ENCODE measurements at regions not wholly inside any gene's neighbourhood (a gene's known extent, or its start where the extent isn't known, plus 50 kb on each side); places are given as distances from the start of the nearest gene placed in this dataset.

DNA sequence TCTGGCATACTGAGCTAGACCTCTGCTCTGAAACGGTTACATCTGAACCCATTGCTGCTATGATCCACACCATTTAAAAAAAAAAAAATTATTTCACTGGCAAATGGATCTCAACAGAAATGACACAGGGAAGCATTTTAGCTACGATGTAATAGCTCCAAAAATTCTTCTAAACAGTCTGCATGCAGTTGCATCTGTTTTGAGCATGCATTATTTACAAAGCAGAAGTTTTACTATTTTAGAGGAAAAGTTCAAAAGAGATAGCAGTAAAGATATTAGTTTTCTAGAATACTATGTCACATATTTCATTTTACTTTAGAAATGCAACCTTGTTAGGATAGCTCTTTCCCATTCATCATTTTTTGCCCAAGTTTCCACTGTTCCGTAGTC lies 265.7 kb downstream of the MEIS1 start:
- Histone ChIP-seq H3K27ac (ENCODE audit: low read depth, low read length) (no peak overlapping the region), H3K4me2 (ENCODE audit: low read length) (no peak overlapping the region), H3K9me2 (replicated peaks; ENCODE audit: control insufficient read depth, low read length) (no peaks in the 10 kb centered on the region), H3K4me1 (ENCODE audit: control insufficient read depth, low read length) (no peaks in the 10 kb centered on the region), H3K4me3 (ENCODE audit: low read length) (no peak overlapping the region), H3K79me2 (ENCODE audit: control insufficient read depth, low read length) (no peaks in the 10 kb centered on the region), H3K36me3 (ENCODE audit: control insufficient read depth, low read length) (no peaks in the 10 kb centered on the region), H3F3A (ENCODE audit: control insufficient read depth, insufficient read depth) (no peaks in the 10 kb centered on the region), H3K9me3 (ENCODE audit: control insufficient read depth, insufficient read depth, low read length) (no peaks in the 10 kb centered on the region), H4K20me1 (ENCODE audit: control insufficient read depth, insufficient read depth, low read depth, low read length) (no peaks in the 10 kb centered on the region), H3K27me3 (ENCODE audit: control insufficient read depth, low read length) (no peaks in the 10 kb centered on the region)
- TF ChIP-seq EZH2phosphoT487 (IDR thresholded peaks at IDR 0.05; ENCODE audit: borderline replicate concordance, low read length), result no peak
- TF ChIP-seq, protein P1, sequence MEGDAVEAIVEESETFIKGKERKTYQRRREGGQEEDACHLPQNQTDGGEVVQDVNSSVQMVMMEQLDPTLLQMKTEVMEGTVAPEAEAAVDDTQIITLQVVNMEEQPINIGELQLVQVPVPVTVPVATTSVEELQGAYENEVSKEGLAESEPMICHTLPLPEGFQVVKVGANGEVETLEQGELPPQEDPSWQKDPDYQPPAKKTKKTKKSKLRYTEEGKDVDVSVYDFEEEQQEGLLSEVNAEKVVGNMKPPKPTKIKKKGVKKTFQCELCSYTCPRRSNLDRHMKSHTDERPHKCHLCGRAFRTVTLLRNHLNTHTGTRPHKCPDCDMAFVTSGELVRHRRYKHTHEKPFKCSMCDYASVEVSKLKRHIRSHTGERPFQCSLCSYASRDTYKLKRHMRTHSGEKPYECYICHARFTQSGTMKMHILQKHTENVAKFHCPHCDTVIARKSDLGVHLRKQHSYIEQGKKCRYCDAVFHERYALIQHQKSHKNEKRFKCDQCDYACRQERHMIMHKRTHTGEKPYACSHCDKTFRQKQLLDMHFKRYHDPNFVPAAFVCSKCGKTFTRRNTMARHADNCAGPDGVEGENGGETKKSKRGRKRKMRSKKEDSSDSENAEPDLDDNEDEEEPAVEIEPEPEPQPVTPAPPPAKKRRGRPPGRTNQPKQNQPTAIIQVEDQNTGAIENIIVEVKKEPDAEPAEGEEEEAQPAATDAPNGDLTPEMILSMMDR (IDR thresholded peaks at IDR 0.05; ENCODE audit: low read depth, low read length, poor library complexity, severe bottlenecking), result no peak

DNA sequence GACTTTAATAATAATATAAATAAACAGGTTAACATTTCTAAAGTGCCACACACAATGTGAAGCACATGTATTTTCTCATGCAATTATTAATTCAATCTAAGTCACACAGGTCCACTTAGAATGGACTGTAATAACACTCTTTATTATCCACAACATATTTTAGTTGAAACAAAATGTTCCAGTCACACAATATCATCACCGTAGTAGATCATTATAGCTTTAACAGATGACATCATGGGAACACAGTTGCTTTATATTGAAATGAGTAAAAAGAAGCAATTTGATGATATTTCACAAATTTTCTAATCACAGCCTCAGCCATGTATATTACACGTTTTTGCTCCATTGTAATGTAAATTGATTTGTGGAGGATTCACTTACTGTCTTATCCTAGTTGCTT lies 266.3 kb downstream of the MEIS1 start:
- no peak for TF ChIP-seq EZH2phosphoT487 (IDR thresholded peaks at IDR 0.05; ENCODE audit: borderline replicate concordance, low read length)
- TF ChIP-seq, protein P1 (IDR thresholded peaks at IDR 0.05; ENCODE audit: low read depth, low read length, poor library complexity, severe bottlenecking), result no peak
- H3K4me2 ChIP-seq (ENCODE audit: low read length), result no peak overlapping the region
- no peaks in the 10 kb centered on the region for H3K79me2 ChIP-seq (ENCODE audit: control insufficient read depth, low read length)
- no peaks in the 10 kb centered on the region for H3K9me2 ChIP-seq (replicated peaks; ENCODE audit: control insufficient read depth, low read length)
- no peak overlapping the region for H3K4me3 ChIP-seq (ENCODE audit: low read length)
- H3K9me3 ChIP-seq (ENCODE audit: control insufficient read depth, insufficient read depth, low read length), result no peaks in the 10 kb centered on the region
- no peaks in the 10 kb centered on the region for H3K27me3 ChIP-seq (ENCODE audit: control insufficient read depth, low read length)
- no peaks in the 10 kb centered on the region for H3K36me3 ChIP-seq (ENCODE audit: control insufficient read depth, low read length)
- no peaks in the 10 kb centered on the region for H3K4me1 ChIP-seq (ENCODE audit: control insufficient read depth, low read length)
- H3K27ac ChIP-seq (ENCODE audit: low read depth, low read length), result no peak overlapping the region
- H3F3A ChIP-seq (ENCODE audit: control insufficient read depth, insufficient read depth), result no peaks in the 10 kb centered on the region
- H4K20me1 ChIP-seq (ENCODE audit: control insufficient read depth, insufficient read depth, low read depth, low read length), result no peaks in the 10 kb centered on the region

DNA sequence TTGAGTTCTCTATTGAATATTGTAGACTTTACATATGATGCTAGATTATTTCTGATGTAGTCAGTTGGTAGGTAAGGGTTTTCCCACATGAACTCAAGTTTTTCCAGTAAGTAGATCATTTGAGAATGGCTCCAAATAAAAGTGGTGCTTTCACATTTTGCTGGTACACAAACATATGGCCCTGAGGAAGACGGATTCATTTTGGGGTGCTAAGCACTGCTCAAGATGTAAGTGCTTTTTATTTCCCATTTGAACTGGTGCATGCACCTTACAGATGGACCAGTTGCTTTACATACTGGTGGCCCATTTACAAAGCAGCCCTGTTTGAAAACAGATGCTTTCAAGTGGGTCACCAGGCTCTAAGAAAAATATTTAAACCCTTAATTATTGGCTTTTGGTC lies 266.7 kb downstream of the MEIS1 start:
- no peaks in the 10 kb centered on the region for H3K36me3 ChIP-seq (ENCODE audit: control insufficient read depth, low read length)
- no peaks in the 10 kb centered on the region for H3K79me2 ChIP-seq (ENCODE audit: control insufficient read depth, low read length)

DNA sequence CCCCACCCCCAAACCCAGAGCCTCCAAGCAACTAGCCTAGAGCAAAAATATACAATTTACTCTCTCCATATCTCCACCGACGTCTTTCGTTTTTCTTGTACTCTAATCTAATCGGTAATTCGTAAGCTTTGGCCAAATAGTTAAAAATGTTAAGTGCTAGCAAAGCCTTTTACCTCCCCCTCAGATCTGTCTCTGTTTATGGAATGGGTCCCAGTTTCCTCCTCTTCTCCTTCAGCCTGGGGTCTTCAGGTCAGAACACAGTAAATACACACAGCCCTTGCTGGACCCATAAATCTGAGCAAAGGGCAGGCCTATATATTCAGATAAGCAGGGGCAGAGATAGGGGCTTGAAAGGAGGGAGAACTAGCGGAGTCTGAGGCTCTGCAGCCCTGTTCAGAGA lies 267.4 kb downstream of the MEIS1 start:
- Histone ChIP-seq H3F3A (ENCODE audit: control insufficient read depth, insufficient read depth) (no peaks in the 10 kb centered on the region), H3K9me2 (replicated peaks; ENCODE audit: control insufficient read depth, low read length) (no peaks in the 10 kb centered on the region), H3K27me3 (ENCODE audit: control insufficient read depth, low read length) (no peaks in the 10 kb centered on the region), H3K4me3 (ENCODE audit: low read length) (no peak overlapping the region), H3K4me2 (ENCODE audit: low read length) (no peak overlapping the region), H4K20me1 (ENCODE audit: control insufficient read depth, insufficient read depth, low read depth, low read length) (no peaks in the 10 kb centered on the region), H3K9me3 (ENCODE audit: control insufficient read depth, insufficient read depth, low read length) (no peaks in the 10 kb centered on the region), H3K27ac (ENCODE audit: low read depth, low read length) (no peak overlapping the region), H3K36me3 (ENCODE audit: control insufficient read depth, low read length) (no peaks in the 10 kb centered on the region), H3K79me2 (ENCODE audit: control insufficient read depth, low read length) (no peaks in the 10 kb centered on the region), H3K4me1 (ENCODE audit: control insufficient read depth, low read length) (no peaks in the 10 kb centered on the region)
- TF ChIP-seq, protein P1 (IDR thresholded peaks at IDR 0.05; ENCODE audit: low read depth, low read length, poor library complexity, severe bottlenecking), result no peak
- TF ChIP-seq EZH2phosphoT487 (IDR thresholded peaks at IDR 0.05; ENCODE audit: borderline replicate concordance, low read length), result no peak

More for the DNA sequence above, 266.7 kb downstream of the MEIS1 start:
- Histone ChIP-seq H3K9me3 (ENCODE audit: control insufficient read depth, insufficient read depth, low read length) (no peaks in the 10 kb centered on the region), H3K4me1 (ENCODE audit: control insufficient read depth, low read length) (no peaks in the 10 kb centered on the region), H3K27ac (ENCODE audit: low read depth, low read length) (no peak overlapping the region), H3K4me2 (ENCODE audit: low read length) (no peak overlapping the region), H3K9me2 (replicated peaks; ENCODE audit: control insufficient read depth, low read length) (no peaks in the 10 kb centered on the region), H4K20me1 (ENCODE audit: control insufficient read depth, insufficient read depth, low read depth, low read length) (no peaks in the 10 kb centered on the region), H3K27me3 (ENCODE audit: control insufficient read depth, low read length) (no peaks in the 10 kb centered on the region), H3K4me3 (ENCODE audit: low read length) (no peak overlapping the region), H3F3A (ENCODE audit: control insufficient read depth, insufficient read depth) (no peaks in the 10 kb centered on the region)
- no peak for TF ChIP-seq EZH2phosphoT487 (IDR thresholded peaks at IDR 0.05; ENCODE audit: borderline replicate concordance, low read length)
